Mesodermal cell (in vitro differentiated cells): ENCODE measurements at regions not wholly inside any gene's neighbourhood (a gene's known extent, or its start where the extent isn't known, plus 50 kb on each side); places are given as distances from the start of the nearest gene placed in this dataset.
"Not testable (repeated sequence)": the region's sequence is repeated elsewhere in the genome, so short reads cannot be mapped to it uniquely, and the experiment has no call there.

Experiments
- H3K27ac ChIP-seq: 2 replicates; pipeline ENCODE4 v1.7.0; 2013; ENCODE audit warnings: mild to moderate bottlenecking, low read depth, low read length, moderate library complexity; ENCODE audit not compliant: severe bottlenecking
- H3K36me3 ChIP-seq: 2 replicates; pipeline ENCODE4 v1.7.1; 2013; ENCODE audit warnings: mild to moderate bottlenecking, low read length, moderate library complexity; ENCODE audit not compliant: control insufficient read depth, insufficient read depth
- H3K4me1 ChIP-seq: one replicate; pipeline ENCODE4 v1.7.1; 2013; ENCODE audit warnings: mild to moderate bottlenecking, low read length; ENCODE audit not compliant: insufficient read depth, control insufficient read depth, poor library complexity, severe bottlenecking
- H3K4me3 ChIP-seq: 2 replicates; pipeline ENCODE4 v1.7.0; 2013; ENCODE audit warnings: low read length, control low read depth, mild to moderate bottlenecking; ENCODE audit not compliant: insufficient read depth, poor library complexity, severe bottlenecking; ENCODE audit errors: extremely low read depth
- H3K9me3 ChIP-seq: 2 replicates; pipeline ENCODE4 v1.7.1; 2013; ENCODE audit warnings: mild to moderate bottlenecking, low read length, moderate library complexity; ENCODE audit not compliant: control insufficient read depth
- WGBS, 2 experiments: methylation state at CpG; one replicate each; pipeline ENCODE4 v1.1.5; 2013; ENCODE audit warnings: missing lambda C conversion rate in 2 of 2; ENCODE audit not compliant: insufficient coverage in 2 of 2; 5-methylcytosine and 5-hydroxymethylcytosine counted together

GRCh38 chr10:37496061-37496460 is 361.3 kb downstream of the ZNF248 start:
- H3K4me3 ChIP-seq, result no peak overlapping the region

DNA sequence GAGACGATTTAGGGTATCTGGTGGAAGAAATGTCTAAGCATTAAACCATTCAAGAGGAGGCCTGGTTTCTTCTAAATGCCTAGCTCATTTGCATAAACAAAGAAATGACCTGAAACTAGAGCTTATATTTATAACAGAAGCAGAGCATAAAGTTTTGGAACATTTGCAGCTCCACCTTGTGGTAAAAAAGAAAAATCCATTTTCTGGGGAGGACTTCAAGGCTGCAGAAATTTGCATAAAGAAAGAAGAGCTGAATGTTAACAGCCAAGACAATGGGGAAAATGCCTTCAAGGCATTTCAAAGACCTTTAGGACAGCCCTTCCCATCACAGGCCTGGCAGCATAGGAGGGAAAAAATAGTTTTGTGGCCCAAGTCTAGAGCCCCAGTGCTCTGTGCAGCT is 362.0 kb downstream of the ZNF248 start:
- WGBS, 2 experiments, result no CpG with 5 or more reads among the region's 1 CpG
- H3K9me3 ChIP-seq, result peaks cover 18% of the 10 kb centered on the region
- H3K4me3 ChIP-seq, result no peak overlapping the region
- no peak overlapping the region for H3K27ac ChIP-seq
- no peaks in the 10 kb centered on the region for H3K36me3 ChIP-seq
- H3K4me1 ChIP-seq, result no peaks in the 10 kb centered on the region

More at GRCh38 chr10:37496061-37496460, 361.3 kb downstream of the ZNF248 start:
- Histone ChIP-seq H3K9me3 (peaks cover 22% of the 10 kb centered on the region), H3K27ac (no peak overlapping the region), H3K4me1 (no peaks in the 10 kb centered on the region), H3K36me3 (no peaks in the 10 kb centered on the region)
- 78 to 84% methylated on average over 1 to 2 of the region's 3 CpGs for WGBS, 2 experiments

- H3K36me3 ChIP-seq, H3K4me1 ChIP-seq, H3K27ac ChIP-seq, H3K4me3 ChIP-seq: not testable (repeated sequence)
- peaks cover 37% of the 10 kb centered on the region for H3K9me3 ChIP-seq
- 82 to 90% methylated on average over 1 of the region's 3 CpGs for WGBS, 2 experiments
These were observed 364.1 kb downstream of the ZNF248 start for GRCh38 chr10:37493185-37493796.

GRCh38 chr10:37490266-37490665 is 364.9 kb downstream of the ANKRD30A start:
- Histone ChIP-seq H3K36me3 (no peaks in the 10 kb centered on the region), H3K9me3 (peaks cover 25% of the 10 kb centered on the region), H3K27ac (no peak overlapping the region), H3K4me1 (no peaks in the 10 kb centered on the region), H3K4me3 (no peak overlapping the region)
- WGBS, 2 experiments, result 82 to 86% methylated on average over 3 to 4 of the region's 4 CpGs

DNA sequence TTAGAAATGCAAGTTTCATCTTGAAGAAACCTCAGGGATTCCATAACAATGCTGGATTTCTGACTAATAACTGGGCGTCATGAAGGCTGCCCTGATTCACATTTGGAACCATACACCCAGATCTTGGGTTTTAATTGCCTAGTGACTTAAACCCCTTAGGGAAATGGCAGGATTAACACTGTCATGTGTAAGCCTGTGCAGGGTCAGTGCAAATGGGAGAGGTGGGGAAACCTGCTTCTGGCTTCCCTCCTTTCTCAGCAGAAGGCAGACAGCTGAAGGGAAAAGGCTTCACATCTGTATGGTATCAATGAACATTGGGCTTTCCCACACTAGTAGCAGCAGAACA is 364.2 kb downstream of the ANKRD30A start:
- Histone ChIP-seq H3K4me1 (no peaks in the 10 kb centered on the region), H3K9me3 (peaks cover 27% of the 10 kb centered on the region), H3K4me3 (no peak overlapping the region), H3K36me3 (no peaks in the 10 kb centered on the region), H3K27ac (no peak overlapping the region)
- WGBS, 2 experiments, result 60 to 71% methylated on average over 1 of the region's 1 CpG

DNA sequence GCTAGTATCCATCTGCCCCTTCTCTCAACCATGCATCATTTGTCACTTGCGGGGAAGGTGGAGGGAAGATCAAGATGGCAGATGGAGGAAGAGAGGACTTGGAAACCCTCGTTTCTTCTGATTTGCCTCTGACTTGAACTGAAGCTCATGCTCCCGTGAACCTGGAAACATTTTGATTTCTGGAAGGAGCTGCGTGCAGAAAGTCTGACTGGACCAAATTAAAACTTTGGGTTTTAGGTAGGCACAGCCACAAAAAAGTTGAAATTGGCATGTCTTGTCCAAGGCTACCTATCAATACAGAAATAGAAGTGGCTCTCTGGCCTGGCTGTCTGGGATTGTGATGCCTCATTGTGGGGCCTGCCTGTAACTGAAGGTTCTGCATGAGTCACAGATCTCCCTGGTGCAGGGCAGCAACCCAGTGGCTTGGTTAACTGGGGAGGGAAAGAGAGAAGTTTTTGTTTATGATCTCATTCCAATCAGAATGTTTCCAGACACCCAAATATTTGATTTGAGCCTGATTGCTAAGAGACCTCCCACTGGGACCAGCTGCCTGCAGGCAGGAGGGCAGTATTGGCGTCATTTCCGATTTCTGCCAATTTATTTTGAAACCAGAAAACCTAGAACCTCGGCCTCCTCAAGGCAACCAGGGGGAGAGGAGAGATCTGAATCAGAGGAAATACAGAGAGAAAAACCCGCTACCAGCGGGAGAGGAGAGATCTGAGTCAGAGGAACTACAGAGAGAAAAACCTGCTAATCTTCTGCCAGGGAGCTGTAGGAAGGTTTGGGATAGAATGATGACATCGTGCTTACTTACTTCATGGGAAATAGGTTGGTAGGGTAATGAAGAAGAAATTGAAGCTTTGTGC is 363.6 kb downstream of the ANKRD30A start:
- Histone ChIP-seq H3K4me1 (no peaks in the 10 kb centered on the region), H3K9me3 (peaks cover 31% of the 10 kb centered on the region), H3K4me3 (no peak overlapping the region), H3K36me3 (no peaks in the 10 kb centered on the region), H3K27ac (no peak overlapping the region)
- 67 to 69% methylated on average over 6 to 10 of the region's 10 CpGs for WGBS, 2 experiments

DNA sequence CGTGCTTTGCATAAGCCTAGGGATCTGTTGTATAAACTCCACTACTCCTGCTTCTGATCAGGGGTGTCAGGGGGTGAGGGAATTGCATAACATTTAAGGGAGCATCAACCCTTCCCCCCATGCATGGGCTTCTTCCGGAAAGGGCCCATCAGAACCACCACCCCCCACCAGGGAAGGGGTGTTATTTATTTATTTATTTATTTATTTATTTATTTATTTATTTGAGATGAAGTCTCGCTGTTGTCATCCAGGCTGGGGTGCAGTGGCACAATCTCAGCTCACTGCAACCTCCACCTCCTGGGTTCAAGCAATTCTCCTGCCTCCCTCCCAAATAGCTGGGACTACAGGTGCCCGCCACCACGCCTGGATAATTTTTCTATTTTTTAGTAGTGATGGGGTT is 355.2 kb downstream of the ANKRD30A start:
- not testable (repeated sequence) for H3K36me3 ChIP-seq, H3K27ac ChIP-seq, H3K4me3 ChIP-seq, H3K4me1 ChIP-seq
- peaks cover 42% of the 10 kb centered on the region for H3K9me3 ChIP-seq
- WGBS, 2 experiments, result 60% methylated on average over 1 of the region's 5 CpGs; no CpG with 5 or more reads in 1 of the 2 experiments

- H3K27ac ChIP-seq, result no peak overlapping the region
- 78 to 80% methylated on average over 5 of the region's 7 CpGs for WGBS, 2 experiments
These were observed 354.1 kb downstream of the ANKRD30A start for GRCh38 chr10:37479469-37479868.

DNA sequence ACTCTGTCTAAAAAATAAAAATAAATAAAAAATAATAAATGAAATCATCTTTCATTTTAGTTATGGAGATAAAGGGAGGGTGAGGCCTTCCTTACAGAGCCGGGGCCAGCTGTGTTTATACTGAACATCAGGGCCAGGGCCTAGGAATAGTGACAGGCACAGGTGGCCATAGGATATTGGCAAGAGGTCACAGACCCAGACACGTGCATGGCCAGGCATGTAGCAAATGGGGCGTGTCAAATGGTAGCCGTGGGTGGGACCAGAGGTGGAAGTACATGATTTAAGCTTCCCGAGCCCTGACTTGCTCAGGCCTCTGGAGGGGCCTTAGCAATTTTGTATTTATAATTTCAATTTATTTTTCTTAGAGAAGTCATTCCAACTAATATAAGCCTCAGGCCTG is 353.0 kb downstream of the ANKRD30A start:
- 52 to 57% methylated on average over 1 to 5 of the region's 5 CpGs for WGBS, 2 experiments
- Histone ChIP-seq H3K27ac (no peak overlapping the region), H3K4me3 (no peak overlapping the region), H3K36me3 (no peaks in the 10 kb centered on the region), H3K9me3 (peaks cover 38% of the 10 kb centered on the region), H3K4me1 (no peaks in the 10 kb centered on the region)

More at GRCh38 chr10:37479469-37479868, 354.1 kb downstream of the ANKRD30A start:
- no peak overlapping the region for H3K4me3 ChIP-seq
- no peaks in the 10 kb centered on the region for H3K36me3 ChIP-seq
- H3K4me1 ChIP-seq, result no peaks in the 10 kb centered on the region
- peaks cover 37% of the 10 kb centered on the region for H3K9me3 ChIP-seq

- H3K4me3 ChIP-seq, result no peak overlapping the region
- 17 to 63% methylated on average over 1 of the region's 1 CpG for WGBS, 2 experiments
- H3K36me3 ChIP-seq, result no peaks in the 10 kb centered on the region
- H3K27ac ChIP-seq, result no peak overlapping the region
- H3K4me1 ChIP-seq, result no peaks in the 10 kb centered on the region
- H3K9me3 ChIP-seq, result peaks cover 45% of the 10 kb centered on the region
These were observed 350.9 kb downstream of the ANKRD30A start for GRCh38 chr10:37476285-37476684.

- no peak overlapping the region for H3K27ac ChIP-seq
- no peak overlapping the region for H3K4me3 ChIP-seq
- no peaks in the 10 kb centered on the region for H3K36me3 ChIP-seq
- WGBS, 2 experiments, result 72 to 90% methylated on average over 6 to 7 of the region's 9 CpGs
- no peaks in the 10 kb centered on the region for H3K4me1 ChIP-seq
- H3K9me3 ChIP-seq, result peaks cover 49% of the 10 kb centered on the region
These were observed 349.2 kb downstream of the ANKRD30A start for GRCh38 chr10:37474645-37475044.
